Suppressor macrophage (primary cell): ENCODE measurements at regions not wholly inside any gene's neighbourhood (a gene's known extent, or its start where the extent isn't known, plus 50 kb on each side); places are given as distances from the start of the nearest gene placed in this dataset.
"Not testable (repeated sequence)": the region's sequence is repeated elsewhere in the genome, so short reads cannot be mapped to it uniquely, and the experiment has no call there.

Source experiments
- DNase-seq, 4 experiments: peaks; one replicate each; pipeline ENCODE4 v3.0.0-alpha.2; 2020 to 2022

DNA sequence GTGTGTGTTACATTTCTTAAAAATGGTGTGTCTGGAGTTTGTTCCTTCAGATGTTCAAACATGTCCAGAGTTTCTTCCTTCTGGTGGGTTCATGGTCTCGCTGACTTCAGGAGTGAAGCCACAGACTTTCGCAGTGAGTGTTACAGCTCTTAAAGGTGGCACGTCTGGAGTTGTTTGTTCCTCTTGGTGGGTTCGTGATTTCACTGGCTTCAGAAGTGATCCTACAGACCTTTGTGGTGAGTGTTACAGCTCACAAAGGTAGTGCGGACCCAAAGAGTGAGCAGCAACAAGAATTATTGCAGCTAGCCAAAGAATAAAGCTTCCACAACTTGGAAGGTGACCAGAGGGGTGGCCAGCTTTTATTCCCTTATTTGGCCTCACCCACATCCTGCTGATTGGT, 183.7 kb downstream of the COPRS start:
- not testable (repeated sequence) for DNase-seq

DNA sequence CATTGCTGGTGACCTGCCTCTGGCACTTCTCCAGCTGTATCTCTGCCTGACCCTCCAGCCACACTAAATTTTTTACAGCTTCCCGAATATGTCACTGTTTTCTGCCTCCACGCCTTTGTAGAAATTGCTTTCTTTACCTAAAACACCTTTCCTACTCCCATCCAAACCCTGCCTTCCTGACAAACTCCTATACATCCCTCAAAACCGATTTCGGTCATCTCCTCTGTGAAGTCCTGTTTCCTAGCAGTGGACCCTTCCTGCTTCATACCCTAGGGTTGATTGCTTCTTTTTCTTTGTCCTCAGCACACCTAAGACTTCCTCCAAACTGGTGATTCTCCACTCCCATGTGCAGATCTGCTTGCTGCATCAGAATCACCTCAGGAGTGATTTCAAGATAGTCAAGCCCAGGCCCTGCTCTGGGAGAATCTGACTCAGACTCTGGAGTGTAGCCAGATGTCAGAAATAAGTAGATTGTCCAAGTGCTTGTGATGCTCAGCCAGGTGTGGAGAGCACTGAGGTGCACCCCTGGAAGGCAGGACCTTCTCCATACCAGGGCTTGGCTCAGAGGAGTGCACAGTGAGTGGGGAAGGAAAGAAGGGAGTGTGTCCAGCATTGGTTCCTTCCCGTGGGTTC, 184.2 kb downstream of the COPRS start:
- DNase-seq, result no peak

DNA sequence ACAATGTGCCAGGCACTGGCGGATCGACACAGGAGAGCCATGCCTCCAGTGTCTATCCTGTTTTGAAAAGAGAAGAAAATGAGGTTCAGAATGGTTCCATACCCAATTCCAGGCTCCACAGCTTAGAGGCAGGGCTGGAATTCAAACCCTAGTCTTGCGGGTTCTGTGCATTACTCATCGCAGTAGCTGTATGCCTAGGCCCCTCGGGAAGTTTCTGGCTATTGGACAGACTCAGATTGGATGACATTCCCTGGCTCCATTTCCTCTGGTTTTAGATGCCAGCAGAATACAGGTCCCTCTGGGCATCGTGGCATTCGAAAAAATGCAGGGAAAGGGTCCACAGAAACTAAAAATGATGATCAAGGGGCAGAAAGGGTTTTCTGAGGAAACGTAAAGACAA, 184.7 kb downstream of the COPRS start:
- DNase-seq, result no peak

DNA sequence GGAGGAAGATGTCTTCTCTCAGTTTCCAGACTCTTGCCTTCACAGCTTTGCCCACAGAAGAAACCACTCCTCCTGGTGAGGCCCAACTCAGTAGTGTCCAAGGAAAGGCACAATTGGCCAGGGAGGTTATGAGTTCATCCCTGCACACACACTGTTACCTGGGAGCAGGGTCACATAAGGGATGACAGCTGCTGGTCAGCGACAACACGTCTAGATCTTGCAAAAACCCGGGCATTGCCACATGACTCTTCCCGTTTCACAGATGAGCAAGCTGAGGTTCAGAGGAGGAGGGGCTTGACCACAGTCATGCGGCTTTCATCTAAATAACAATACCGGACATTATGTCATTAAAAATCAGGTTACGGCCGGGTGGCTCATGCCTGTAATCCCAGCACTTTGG, 186.0 kb downstream of the COPRS start:
- DNase-seq, result no peak

DNA sequence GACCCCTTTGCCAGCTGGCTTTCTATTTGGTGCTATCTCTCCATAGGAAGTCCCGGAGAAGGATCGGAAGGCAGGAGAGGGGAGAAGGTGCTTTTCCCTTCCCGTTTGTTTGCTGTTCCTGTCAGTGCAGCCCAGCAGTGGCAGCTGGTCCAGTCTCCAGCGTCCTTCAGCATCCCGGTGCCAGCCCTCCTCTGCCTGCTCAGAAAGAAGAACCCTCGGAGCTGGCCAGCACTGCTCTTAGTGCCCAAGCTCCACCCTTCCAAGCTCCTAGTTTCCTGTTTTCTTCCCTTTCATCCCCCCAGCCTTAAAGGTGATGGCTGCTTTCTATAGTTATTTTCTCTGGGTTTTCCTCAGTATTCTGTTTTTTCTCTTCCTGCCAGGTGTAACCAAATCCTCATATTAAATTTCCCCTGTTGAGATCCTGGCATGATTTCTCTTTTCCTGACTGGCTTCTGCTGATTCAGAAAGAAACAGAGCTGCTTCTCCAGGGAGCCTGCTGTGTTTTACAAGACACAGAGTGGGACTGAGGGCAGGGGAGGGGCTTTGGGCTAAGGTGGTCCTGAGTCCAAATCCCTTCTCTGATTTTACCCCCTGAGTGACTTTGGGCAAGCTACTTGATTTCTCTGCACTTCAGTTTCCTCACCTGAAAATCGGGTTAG, 186.8 kb downstream of the COPRS start:
- peak in 2 of 4 experiments; percentile 9 to 43 for DNase-seq

DNA sequence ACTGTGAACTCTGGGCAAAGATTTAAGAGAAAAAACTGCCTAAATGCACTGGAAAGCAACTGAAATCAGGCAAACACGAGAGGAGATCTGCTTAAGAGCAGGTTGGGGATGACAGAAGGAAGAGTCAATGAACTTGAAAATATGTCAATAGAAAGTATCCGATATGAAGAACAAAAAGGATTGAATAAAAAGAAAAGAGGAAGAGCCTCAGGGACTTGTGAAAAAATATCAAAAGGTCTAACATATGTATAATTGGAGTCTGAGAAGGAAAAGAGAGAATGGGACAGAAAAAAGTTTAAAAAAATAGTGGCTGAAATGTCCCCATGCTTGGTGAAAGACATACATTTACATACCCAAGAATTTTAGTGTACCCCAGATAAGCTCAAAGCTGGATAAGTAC, 195.5 kb downstream of the COPRS start:
- peak in 1 of 4 experiments; percentile 30 for DNase-seq

DNA sequence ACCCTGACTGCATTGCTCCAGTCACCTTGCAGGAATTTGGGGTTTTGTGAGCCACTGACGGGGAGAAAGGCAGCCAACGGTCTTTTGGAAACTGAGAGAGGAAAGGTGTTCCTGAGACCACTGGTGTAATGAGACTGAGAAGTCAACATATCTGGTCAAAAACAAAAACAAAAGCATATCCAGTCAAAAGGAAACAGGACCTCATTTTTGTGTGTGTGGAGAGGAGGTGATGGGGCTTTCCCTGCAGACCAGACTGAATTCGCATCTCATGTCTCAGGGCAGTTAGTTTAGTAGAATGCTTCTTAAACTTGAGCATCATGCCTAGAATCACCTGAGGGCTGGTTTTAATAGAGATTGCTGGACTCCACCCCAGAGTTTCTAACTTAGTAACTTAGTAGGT, 198.4 kb downstream of the COPRS start:
- no peak for DNase-seq

DNA sequence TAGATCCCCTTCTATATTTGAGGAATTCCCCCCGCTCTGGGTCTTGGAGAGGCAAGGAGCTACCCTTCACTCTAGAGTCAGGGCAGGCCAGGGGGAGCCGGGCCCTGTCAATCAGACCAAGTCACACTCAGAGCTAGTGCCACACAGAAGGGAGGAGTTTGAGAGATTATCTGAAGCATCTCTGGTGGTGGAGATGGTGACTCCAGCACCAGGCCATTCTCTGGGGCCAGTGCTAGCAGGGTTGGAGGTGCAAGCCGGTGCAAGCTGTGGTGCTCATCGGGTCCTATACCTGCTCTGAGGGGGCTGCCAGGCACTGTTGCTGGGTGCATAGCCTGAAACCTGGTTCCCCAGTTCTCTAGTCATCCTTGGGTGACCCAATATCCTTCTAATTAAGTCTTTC, 201.2 kb downstream of the COPRS start:
- DNase-seq, result no peak

DNA sequence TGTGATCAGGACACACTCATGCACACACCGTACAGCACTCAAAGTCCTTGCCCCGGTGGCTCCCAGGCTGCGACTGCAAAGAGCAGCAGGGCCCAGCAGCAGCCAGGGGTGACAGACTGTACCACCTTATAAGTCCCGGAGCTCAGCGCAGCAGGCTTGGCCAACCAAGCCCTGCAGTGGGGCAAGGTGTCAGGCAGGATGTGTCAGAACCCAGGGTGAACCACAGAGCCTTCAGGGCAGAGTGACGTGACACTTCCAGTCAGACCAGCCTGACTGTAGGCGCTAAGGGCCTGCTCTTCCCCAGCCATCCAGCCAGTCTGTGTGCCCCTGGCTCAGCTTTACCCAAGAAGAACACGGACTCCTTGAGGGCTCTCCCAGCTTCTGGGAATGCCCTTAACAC, 204.1 kb downstream of the COPRS start:
- no peak for DNase-seq

DNA sequence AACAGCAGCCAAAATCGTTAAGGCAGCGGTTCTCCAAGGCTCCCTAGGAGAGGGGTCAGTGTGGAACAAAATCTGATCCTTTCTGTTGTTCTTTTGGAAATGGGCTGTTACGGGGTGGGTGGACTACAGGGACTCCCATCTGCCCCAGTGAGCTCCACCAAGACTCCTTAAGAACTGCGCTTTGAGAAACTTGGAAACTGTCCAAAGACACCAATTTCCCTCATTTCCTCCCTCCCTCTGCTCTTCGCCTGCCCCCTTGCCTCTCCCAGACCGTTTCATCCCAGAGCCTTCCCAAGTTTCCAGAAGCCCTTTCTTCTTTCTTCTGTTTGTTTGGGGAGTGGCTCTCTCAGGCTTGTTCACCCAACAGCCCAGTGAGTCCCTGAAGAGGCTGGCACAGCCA, 205.4 kb downstream of the COPRS start:
- no peak for DNase-seq

DNA sequence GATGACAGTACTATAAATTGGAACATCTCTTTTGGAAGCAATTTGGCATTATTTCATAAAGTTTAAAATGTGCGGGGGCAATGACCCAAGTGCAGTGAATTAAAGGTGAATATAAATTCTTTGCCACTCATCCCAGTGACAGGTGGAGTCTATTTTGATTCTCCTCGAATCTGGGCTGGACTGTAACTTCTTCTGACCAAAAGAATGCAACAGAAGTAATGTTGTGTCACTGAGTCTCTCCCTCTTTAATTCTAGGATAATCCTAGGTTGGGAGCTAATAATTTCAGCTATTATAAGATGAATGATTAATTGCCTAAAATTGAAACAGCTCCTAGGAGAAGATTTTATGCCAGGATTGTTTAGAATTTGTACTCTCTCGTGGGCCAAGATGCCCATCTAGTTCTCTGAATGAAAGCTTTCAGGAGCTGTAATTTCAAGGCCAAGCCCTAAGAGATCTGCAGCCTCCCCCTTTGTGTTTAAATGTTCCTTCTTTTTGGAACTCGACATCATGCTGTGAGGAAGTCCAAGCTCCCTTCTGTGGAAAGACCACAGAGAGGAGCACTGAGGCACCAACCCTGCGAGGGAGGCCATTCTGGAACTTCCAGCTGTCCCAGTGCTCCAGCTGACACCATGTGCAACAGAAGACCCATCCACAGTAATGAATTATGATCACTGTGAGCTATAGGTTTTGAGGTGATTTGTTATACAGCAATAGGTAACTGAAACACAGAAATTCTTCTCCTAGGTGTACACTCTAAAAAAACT, 208.1 kb downstream of the COPRS start:
- no peak for DNase-seq

DNA sequence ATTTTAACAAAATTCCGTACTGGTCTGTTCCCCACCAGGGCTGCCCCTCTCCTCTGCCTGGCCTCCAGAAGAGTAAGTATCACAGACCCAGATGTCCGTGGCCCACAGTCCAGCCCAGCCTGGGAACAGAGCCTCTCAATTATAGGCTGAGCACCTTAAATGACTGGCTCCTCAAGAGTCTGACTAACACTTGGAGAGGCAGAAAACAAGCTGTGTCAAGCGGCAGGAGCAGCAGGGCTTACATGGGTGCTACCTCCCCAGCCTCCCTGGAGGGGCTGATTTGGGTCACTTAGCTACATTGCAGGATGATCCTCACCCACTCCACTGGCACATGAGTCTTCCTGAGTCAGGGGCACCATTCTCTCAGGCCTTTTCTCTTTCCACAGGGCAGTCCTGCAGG, 209.7 kb downstream of the COPRS start:
- no peak for DNase-seq

DNA sequence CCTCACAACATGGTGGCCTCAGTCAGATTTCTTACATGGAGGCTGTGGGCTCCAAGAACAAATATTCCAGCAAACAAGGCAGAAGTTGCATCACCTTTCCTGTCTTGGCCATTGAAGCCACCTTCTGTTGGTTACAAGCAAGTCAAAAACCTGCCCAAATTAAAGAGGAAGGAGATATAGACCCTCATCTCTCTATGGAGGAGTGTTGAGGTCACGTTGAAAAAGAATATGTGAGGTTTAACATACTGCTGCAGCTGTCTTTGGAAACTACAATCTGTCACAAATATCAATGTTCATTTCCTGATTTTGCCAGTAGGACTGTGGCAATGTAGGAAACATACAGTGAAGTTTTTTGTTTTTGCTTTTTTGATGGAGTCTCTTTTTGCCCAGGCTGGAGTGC, 211.4 kb downstream of the COPRS start:
- DNase-seq, result no peak

DNA sequence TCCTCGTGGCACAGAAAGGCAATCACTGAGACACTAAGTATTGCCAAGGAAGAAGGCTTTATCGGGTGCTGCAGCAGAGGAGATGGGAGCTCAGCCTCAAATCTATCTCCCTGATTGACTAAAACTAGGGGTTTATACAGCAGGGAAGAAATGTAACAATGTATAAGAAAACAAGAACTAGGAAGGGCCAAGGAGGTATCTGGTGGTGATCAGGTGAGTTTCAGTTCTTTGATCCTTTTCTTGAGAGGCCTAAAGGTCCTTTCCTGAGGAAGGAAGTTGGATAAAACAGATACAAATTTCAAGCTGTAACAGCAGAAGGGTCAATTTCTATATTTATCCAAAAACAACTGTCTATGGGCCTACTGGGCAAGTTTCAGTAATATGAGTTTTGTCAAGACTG, 212.4 kb downstream of the COPRS start:
- DNase-seq, result no peak

DNA sequence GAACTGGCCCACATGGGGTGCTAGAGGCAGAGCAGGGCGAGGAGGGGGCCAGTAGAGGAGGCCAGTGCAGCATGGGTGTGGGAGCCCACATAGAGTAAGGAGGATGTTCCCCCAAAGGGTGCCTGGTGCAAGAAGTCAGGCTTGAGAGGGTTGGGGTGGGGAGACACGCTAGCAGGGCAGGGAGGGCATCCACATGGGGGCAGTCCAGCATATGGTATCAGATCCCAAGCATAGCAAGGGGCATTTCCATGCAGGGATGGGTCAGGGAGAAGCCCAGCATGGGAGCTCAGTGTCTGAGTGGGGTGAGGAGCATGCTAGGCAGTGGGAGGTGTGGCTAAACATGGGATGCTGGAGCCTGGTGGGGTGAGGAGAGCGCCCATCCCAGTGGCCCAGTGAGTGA, 213.7 kb downstream of the COPRS start:
- no peak for DNase-seq

DNA sequence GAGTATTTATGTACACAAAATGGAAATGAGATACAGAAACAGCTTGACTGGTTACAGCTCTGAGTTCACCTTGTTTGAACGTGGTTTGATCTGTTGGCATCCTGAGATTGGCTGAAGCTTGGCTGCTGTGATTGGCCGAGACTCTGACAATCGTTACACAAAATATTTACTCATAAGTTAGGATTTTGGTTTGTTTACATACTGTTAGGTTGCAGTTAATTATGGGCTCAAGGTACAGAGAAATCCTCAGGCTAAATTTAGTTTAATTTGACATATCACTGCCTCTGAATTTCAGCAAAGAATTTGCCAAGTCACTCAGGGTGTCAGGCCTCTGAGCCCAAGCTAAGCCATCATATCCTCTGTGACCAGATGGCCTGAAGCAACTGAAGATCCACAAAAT, 227.3 kb downstream of the COPRS start:
- DNase-seq, result no peak

DNA sequence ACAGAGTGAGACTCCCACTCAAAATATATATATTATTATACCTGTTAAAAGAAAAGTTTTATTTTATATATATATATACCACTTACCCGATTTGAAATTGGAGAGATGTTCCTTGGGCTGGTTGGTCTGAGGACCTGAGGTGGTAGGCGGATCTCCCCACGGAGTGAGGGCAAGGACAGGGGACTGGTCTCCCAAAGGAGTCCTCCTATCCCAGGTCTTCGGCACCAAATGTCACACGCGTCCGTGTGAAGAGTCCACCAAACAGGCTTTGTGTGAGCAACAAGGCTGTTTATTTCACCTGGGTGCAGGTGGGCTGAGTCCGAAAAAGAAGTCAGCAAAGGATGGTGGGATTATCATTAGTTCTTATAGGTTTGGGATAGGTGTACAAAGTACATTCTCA, 228.2 kb downstream of the COPRS start:
- DNase-seq, result not testable (repeated sequence)

DNA sequence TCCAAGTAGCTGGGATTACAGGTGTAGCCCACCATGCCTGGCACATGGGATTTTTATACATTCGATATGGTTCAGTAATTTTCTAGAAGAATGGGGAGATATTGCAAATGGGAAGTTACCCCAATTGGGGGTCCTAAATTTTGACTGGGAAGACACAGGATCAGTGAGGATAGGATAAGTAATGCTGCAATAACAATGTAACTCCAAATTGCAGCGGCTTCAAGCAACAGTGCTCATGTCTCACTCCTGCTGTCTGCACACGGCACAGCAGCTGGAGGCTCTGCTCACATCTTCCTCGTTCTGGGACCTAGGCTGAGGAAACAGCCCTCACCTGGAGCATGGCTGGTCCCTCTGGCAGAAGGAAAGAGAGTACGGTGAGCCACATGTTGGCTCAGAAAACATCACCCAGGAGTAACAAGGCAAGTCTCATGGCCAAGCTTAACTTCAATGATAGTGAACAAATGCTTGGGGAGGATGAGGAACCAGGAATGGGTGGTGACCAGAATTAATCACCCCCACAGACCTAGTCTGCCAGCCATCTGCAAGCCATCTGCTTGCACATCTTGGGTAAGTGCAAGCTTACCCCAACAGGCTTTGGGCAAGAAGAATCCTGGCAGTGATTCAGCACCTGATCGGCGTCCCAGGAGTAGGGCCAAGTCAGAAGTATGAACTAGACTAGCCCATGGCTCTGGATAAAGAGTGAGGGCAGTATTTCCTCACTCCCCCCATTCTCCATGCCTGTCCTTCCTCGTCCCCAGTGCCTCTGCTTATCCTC, 229.2 kb downstream of the COPRS start:
- DNase-seq, result no peak

DNA sequence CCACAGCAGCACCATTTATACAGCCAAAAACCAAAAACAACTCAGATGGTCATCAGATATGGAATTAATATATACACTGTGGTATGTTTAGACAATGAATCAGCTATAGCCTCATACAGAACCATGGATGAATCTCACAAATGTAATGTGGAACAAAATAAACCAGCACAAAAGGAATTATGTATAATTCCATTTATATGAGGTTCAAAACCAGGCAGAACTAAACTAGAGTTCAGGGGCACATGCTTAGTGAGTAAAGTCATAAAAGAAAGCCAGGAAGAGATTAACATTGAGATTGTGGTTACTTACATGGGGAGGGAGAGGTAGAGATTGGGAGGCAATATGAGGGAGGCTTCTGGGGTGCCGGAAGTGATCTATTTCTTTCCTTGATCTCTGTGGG, 231.1 kb downstream of the COPRS start:
- DNase-seq, result no peak

DNA sequence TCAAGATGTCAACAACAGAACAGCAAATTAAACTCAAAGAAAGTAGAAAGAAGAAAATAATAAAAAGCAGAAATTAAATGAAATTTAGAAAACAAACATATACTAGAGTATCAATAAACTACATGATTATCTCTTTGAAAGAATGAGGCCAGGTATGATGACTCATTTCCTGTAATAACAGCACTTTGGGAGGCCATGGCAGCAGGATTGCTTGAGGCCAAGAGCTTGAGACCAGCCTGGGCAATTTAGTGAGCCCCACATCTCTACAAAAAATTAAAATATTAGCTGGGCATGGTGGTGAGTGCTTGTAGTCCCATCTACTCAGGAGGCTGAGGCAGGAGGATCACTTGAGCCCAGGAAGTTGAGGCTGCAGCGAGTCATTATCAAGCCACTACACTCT, 232.5 kb downstream of the RAB11FIP4 start:
- no peak for DNase-seq

DNA sequence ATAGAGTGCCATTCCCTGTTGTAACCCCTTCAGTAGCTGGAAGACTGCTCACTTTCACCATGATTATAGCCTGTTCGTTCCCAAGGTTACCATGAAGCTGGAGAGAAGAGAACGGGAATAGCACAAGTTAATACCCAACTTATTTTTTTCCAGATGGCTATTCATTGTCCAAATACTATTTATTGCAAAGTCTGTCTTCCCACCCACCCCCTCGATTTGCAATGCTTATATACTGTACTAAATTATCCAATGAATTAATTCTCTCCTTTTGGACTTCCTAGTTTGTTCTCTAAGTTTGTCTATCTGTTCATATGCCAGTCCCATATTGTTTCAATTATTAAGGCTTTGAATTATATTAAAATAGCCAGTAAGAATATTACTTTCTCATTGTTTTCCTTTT, 231.0 kb downstream of the RAB11FIP4 start:
- no peak for DNase-seq

DNA sequence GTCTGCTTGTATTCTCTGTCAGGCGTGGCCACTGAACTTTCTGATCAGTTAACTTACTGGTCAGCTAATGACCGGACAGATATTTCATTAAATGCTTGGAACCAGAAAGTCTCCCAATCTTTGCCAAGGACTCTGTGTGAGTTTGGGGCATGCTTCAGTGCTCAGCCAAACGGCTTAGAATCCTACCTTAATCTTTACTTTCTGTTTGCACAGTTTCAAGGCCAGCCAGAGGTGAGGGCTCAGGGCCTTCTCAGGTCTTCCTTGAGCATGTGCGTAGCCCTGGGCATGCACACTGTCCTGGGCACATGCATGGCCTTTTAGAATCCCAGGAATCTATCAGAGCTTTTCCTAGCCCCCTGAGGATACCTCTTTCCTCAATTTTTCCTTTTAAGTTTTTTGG, 230.1 kb downstream of the RAB11FIP4 start:
- DNase-seq, result no peak

DNA sequence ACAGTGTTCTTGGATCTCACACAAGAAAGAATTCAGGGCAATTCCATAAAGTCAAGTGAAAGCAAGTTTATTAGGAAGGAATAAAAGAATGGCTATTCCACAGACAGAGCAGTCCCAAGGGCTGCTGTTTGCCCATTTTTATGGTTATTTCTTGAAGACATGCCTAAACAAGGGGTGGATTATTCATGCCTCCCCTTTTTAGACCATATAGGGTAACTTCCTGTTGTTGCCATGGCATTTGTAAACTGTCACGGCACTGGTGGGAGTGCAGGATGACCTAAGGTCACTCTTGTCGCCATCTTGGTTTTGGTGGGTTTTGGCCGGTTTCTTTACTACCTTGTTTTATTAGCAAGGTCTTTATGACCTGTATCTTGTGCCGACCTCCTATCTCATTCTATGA, 219.6 kb downstream of the RAB11FIP4 start:
- DNase-seq, result not testable (repeated sequence)
